Inferior parietal cortex (tissue), 1 donor: ENCODE measurements at regions not wholly inside any gene's neighbourhood (a gene's known extent, or its start where the extent isn't known, plus 50 kb on each side); places are given as distances from the start of the nearest gene placed in this dataset.
A peak's percentile ranks its signal among the peaks of the same experiment; 100 is the strongest.

Source experiments
- DNase-seq: peaks from one replicate; pipeline ENCODE4 v3.0.0-alpha.2; 2016; ENCODE audit errors: extremely low spot score

GRCh38 chr18:21996351-21996826 lies 173.0 kb upstream of the GATA6 start:
- DNase-seq = no peak

GRCh38 chr18:21997207-21998143 lies 171.9 kb upstream of the GATA6 start:
- peak; percentile 48 for DNase-seq

DNA sequence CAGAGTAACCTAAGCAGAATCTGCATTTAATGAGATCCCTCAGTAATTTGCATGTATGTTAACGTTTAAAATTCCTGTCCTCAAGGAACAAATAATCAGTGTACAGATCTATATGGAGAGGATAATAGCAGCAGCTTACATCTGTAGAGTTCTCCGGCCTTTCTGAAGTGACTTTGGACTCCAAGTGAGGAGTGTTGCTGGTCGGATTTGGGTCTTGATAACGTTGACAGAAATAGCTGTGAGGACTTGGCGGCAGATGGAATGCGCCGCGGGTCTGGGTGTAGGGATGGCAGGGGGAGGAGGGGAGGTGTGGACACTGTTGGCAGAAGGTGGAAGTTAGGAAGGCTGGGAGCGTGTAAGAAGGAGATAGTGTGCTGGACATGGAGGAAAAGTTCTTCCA lies 170.9 kb upstream of the GATA6 start:
- no peak for DNase-seq

GRCh38 chr18:22001912-22002487 lies 167.4 kb upstream of the GATA6 start:
- DNase-seq = no peak

- no peak for DNase-seq
These were observed 164.1 kb upstream of the GATA6 start for GRCh38 chr18:22005191-22005841.

DNA sequence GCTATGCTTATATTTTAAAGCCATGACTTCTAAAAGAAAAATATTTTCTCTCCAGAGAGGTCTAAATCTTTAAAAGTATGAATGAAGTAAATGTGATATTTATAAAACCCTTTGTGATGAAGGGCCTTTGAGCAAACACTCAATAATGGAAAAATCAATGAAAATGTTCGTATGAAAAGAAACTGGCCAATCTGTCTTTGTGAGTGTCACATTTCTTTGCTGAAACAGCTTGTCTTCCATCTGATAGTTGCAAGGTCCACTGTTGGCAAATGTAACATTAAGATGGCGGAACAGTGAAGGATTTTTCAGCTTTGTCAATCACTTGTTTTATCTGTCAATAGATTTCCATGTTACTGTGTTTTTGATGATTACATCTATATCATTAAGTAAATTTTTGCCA lies 162.9 kb upstream of the GATA6 start:
- DNase-seq = no peak

DNA sequence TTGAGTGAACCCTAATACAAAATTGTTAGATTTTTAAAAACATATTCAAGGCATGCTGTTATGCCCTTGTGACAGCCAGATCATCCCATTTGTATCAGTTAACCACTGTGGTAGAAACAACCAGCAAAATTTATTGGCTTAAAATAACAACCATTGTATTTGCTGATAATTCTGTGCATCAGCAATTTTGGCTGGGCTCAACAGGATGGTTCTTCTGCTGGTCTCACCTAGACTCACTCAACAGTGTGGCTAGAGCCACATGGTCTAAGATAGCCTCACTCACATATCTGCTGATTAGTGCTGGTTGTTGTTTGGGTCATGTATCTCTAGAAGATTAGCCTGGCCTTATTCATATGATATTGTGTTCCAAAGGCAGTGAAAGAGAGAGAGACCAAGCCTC lies 160.1 kb upstream of the GATA6 start:
- no peak for DNase-seq

DNA sequence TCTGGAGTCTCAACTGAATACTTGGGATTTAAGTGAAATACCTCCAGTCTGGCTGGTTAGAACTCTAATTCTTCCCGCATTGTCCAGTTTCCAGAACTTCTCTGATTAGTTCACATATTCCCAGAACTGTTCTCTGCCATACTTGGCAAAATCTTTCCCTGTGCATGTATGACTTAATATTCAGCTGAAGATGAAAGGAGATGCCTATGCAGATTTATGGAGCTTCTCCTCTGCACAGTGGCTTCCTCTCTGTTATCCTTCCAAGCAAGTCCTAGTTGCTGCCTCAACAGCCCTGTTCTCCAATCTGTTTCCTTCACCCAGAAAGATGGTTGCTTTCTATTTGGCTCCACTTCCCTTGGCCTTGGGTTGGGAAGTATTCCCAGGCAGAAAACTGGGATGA lies 155.4 kb upstream of the GATA6 start:
- DNase-seq = no peak

- DNase-seq = no peak
These were observed 154.2 kb upstream of the GATA6 start for GRCh38 chr18:22015156-22015555.

DNA sequence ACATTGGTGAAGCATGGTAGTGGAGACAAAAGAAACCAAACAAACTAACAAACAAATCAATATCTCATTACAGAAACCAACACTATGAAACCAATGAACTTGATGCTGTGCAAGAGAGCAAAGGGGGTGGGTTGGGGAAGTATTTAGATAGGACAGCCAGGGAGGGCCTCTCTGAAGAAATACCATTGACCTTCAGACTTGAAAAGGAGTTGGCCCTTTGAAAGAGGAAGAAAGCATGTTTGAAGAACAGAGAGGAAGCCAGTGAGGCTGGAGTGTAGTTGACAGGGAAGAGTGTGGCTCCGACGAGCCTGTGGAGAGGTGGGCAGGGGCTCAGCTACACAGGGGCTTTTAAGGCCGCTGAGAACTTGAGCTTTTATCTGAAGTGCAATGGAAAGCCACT lies 151.0 kb upstream of the GATA6 start:
- no peak for DNase-seq

GRCh38 chr18:22019193-22019592 lies 150.2 kb upstream of the GATA6 start:
- no peak for DNase-seq

GRCh38 chr18:22020127-22020866 lies 149.1 kb upstream of the GATA6 start:
- no peak for DNase-seq

DNA sequence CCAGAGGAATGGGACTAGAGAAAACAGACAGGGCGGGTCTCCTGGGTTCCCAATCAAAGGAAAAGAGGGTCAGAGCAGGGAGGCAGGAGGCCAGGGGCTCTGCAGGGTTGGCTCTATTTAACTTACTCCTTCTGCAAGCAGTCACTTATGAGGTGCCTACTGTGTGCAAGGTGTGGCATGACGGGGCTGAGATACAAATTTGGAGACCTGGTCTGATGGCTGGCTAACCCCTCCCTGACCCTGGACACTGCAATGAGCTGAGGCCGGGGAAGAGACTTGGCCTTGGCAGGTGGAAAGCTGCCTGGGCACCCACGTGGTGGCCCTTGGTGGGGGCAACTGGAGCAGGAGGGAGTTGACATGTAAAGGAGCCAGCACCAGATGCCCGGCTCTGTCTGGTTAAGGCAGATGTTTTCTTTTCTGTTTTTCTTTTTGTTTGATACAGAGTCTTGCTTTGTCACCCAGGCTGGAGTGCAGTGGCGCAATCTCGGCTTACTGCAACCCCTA lies 148.5 kb upstream of the GATA6 start:
- no peak for DNase-seq

DNA sequence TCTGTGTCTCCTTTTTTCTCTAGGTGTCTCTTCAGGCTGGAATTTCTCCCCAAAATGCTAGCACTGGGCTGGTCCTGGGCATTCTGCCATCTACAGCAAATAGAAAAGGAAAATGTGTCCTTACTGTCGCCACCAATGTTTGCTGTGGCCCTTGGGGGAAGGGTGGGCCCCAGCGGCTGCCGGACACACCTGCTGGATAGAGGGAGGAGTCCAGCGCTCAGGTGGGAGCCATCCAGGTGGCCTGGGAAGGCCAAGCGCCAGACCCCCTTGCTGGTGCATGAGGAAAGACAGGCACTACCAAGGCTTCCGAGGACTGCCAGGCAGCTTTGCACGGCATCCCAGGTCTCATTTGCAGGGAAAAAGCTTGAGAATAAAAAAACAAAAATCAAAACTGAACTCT lies 147.7 kb upstream of the GATA6 start:
- no peak for DNase-seq

- no peak for DNase-seq
These were observed 144.5 kb upstream of the GATA6 start for GRCh38 chr18:22024924-22025323.

DNA sequence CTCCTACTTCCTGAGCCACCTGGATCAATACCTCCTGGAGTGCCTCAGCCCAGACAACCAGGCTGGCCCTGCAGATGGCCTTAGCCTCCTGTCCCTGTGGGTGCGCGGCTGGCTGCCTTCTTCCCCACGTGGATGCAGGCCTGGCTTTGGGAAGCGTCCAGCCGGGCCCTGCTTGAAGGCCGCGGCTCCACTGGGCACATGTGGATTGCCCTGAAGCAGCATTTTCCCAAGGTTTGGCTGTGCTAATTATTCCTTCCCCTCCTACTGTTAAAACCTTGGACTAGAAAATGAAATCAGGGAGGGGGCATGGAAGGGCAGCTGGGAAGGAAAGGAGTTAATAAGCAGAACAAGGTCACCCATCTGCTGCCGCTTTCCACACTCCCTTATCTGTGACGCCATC lies 143.0 kb upstream of the GATA6 start:
- no peak for DNase-seq

GRCh38 chr18:22026889-22027288 lies 142.5 kb upstream of the GATA6 start:
- DNase-seq = no peak

GRCh38 chr18:22031611-22032010 lies 137.8 kb upstream of the GATA6 start:
- no peak for DNase-seq

DNA sequence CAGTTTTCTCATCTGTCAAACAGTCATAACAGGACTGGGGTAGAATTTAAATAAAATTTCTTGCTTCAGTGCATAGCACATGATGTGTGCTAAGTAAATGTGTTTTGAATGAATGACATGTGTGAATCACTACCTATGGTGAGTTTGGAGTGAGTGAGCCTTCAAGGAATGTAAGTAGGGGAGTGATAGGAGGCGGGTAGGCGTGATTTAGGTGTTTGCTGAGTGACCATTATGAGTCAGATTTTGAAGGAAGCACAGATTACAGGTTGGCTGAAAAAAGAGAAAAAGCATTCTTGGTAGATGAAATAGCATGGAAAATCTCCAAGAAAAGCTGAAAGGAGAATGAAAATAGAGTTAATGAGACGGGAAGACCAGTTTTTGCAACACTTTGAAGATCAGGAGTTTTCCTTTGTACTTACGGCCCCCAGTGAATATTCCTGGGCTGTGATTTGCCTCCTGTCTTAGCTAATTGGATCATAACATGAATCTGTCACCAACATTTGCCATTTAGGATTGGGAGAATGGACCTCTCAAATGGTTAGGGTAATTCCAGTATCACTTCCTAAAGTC lies 136.9 kb upstream of the GATA6 start:
- no peak for DNase-seq

DNA sequence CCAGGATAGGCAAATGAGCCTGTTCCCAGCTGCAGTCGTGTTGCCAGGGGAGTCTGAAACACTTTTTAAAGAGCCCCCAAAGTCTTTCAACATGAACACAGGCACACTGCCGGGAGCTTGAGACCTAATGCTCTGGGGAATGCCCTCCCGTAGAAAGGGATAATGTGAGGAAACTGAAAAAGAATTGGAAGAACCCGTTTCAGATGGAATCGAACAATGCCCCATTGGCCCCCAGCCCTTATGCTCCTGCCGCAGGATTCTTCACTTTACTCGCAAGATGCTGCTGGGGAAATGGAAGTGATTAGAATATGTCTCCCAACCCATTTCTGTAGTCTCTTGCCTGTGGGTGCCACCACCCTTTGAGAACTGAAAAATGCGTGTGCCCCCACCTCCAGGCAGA lies 136.3 kb upstream of the GATA6 start:
- DNase-seq = no peak

DNA sequence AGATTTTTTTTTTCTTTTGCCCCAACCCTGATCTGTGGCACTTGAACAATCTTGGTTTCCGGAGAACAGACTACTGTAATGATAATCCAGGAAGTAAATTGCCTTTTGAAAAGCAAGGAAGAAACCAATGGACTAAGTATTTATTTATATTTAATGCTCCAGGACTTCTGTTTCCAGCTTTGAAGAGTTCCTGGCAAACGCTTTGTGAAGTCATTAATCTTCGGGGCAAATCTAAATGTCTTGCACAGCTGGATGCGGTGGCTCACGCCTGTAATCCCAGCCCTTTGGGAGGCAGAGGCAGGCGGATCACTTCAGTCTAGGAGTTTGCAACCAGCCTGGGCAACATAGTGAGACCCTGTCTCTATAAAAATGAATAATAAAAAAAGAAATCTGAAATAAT lies 135.1 kb upstream of the GATA6 start:
- DNase-seq = no peak

DNA sequence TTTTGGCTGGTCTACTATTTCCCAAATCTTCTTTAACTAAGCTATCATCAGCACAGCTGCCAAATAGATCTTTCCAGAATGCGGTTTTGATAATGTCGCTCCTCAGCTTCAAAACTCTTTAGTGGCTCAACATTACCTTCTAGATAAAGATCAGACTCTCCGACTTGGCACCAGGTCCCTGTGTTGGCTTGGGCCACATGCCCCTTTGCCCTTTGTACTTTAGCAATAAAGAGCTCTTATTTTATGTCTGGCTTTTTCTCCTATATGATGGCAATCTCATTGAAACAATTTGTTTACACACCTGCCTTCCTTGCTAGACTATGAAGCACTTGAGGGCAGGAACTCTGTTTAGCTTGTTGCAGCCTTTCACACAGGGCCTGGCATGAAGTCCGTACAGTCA lies 128.9 kb upstream of the GATA6 start:
- no peak for DNase-seq
